Stomach (tissue), 8 donors: ENCODE measurements at regions not wholly inside any gene's neighbourhood (a gene's known extent, or its start where the extent isn't known, plus 50 kb on each side); places are given as distances from the start of the nearest gene placed in this dataset.

ENCODE experiments used
- DNase-seq, 2 donors: peaks; one replicate each; pipeline versions ENCODE4 v3.0.0 to v3.0.0-alpha.2; 2013 to 2019
- H3K27ac ChIP-seq, 5 donors: fragments of 200-600 bp in 4 of 5; sonication (generic) in 4 of 5; one replicate each; pipeline ENCODE4 v1.5.1; 2013 to 2019; ENCODE audit warnings: mild to moderate bottlenecking in 1 of 5, moderate library complexity in 1 of 5
- H3K27me3 ChIP-seq, 3 donors: fragments of 200-600 bp; sonication (generic); one replicate each; pipeline ENCODE4 v1.5.1; 2017 to 2019; ENCODE audit warnings: mixed run types in 1 of 3
- H3K36me3 ChIP-seq, 4 donors: fragments of 200-600 bp; sonication (generic); 1 replicate in 3 of 4; 2 replicates in 1 of 4; pipeline ENCODE4 v1.5.1; 2016 to 2019
- H3K4me1 ChIP-seq, 4 donors: fragments of 200-600 bp; sonication (generic); one replicate each; pipeline ENCODE4 v1.5.1; 2016 to 2019
- H3K4me3 ChIP-seq, 4 donors: fragments of 200-600 bp; sonication (generic) in 3 of 4; one replicate each; pipeline ENCODE4 v1.5.1; 2016 to 2019; ENCODE audit warnings: mild to moderate bottlenecking in 1 of 4
- H3K9me3 ChIP-seq, 4 donors: fragments of 200-600 bp; sonication (generic); one replicate each; pipeline ENCODE4 v1.5.1; 2016 to 2019
- EP300 ChIP-seq: sonication (generic); formaldehyde crosslinking; IDR thresholded peaks from one replicate; pipeline ENCODE4 v1.6.1; 2017; ENCODE audit warnings: antibody characterized with exemption
- POLR2A ChIP-seq, 4 donors: fragments of 450-650 bp; IDR thresholded peaks; one replicate each; pipeline ENCODE4 v1.6.1; 2016; ENCODE audit warnings: antibody characterized with exemption in 4 of 4, control low read depth in 2 of 4, mild to moderate bottlenecking in 1 of 4, moderate library complexity in 1 of 4
- POLR2AphosphoS5 ChIP-seq, 3 donors: sonication (generic); formaldehyde crosslinking; IDR thresholded peaks; one replicate each; pipeline ENCODE4 v1.6.1; 2016; ENCODE audit warnings: antibody characterized with exemption in 3 of 3
- WGBS, 5 donors: extraction: QIAGEN DNeasy Blood & Tissue Kit in 3 of 5; methylation state at CpG; one replicate each; pipeline versions ENCODE4 v1.1.5 to v1.1.7; 2013 to 2018; 5-methylcytosine and 5-hydroxymethylcytosine counted together
- intact Hi-C: fragments of 100-400 bp; cut with DNase I; formaldehyde crosslinking; loops from one replicate; pipeline ENCODE4 v1.15.1; 2023; ENCODE audit warnings: low total_unique reads
- TF ChIP-seq, protein P1 (sequence below), 7 experiments: fragments of 450-650 bp in 4 of 7; fragments of 200-600 bp in 3 of 7; sonication (generic) in 3 of 7; IDR thresholded peaks; one replicate each; pipeline ENCODE4 v1.5.1; 2016 to 2019; ENCODE audit warnings: antibody characterized with exemption in 7 of 7, control low read depth in 2 of 7, mild to moderate bottlenecking in 1 of 7
- donor health status: healthy with polysubstance abuse.
- donor health status: Bipolar disorder and iron deficiency.
- donor health status: healthy.

DNA sequence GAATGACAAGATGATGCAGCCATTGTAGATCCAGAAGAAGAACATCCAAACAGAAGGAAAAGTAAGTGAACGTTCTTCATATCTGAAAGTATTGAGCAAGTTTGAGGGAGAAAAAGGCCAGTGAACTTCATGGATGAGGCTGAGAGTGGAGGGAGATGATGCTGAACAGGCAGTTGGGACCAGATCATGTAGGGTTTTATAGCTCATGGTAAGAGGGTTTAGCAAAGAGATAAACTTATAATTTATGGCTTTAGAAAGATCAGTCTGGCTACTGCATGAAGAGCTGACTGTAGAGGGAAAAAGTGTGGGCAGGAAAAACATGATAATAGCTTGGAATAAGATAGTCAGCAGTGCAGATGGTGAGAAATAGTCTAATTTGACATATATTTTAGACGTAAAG, 192.6 kb upstream of the LPP start:
- Histone ChIP-seq H3K27ac (no peak overlapping the region), H3K9me3 (no peaks in the 10 kb centered on the region), H3K4me1 (peaks cover 0 to 15% (median 0%) of the 10 kb centered on the region in 4 donors), H3K36me3 (no peaks in the 10 kb centered on the region), H3K4me3 (no peak overlapping the region), H3K27me3 (no peaks in the 10 kb centered on the region)
- intact Hi-C loops, result no loop called here
- TF ChIP-seq POLR2A (IDR thresholded peaks at IDR 0.05), result no peak
- no peak for TF ChIP-seq EP300
- TF ChIP-seq POLR2AphosphoS5 (IDR thresholded peaks at IDR 0.05), result no peak
- TF ChIP-seq, protein P1, sequence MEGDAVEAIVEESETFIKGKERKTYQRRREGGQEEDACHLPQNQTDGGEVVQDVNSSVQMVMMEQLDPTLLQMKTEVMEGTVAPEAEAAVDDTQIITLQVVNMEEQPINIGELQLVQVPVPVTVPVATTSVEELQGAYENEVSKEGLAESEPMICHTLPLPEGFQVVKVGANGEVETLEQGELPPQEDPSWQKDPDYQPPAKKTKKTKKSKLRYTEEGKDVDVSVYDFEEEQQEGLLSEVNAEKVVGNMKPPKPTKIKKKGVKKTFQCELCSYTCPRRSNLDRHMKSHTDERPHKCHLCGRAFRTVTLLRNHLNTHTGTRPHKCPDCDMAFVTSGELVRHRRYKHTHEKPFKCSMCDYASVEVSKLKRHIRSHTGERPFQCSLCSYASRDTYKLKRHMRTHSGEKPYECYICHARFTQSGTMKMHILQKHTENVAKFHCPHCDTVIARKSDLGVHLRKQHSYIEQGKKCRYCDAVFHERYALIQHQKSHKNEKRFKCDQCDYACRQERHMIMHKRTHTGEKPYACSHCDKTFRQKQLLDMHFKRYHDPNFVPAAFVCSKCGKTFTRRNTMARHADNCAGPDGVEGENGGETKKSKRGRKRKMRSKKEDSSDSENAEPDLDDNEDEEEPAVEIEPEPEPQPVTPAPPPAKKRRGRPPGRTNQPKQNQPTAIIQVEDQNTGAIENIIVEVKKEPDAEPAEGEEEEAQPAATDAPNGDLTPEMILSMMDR (IDR thresholded peaks at IDR 0.05), result no peak
- DNase-seq, result no peak
- WGBS, 5 donors, result 88 to 99% (median 95%) methylated on average over 2 of the region's 2 CpGs

GRCh38 chr3:187963003-187963676, 190.8 kb upstream of the LPP start:
- no peak for DNase-seq
- Histone ChIP-seq H3K9me3 (no peaks in the 10 kb centered on the region), H3K4me3 (no peak overlapping the region), H3K36me3 (no peaks in the 10 kb centered on the region), H3K27ac (peak overlapping the region in 2 of 5 donors; percentile 42 to 60), H3K4me1 (peaks cover 0 to 13% (median 0%) of the 10 kb centered on the region in 4 donors), H3K27me3 (no peaks in the 10 kb centered on the region)
- intact Hi-C loops, result no loop called here
- WGBS, 5 donors, result 90 to 97% (median 93%) methylated on average over 5 of the region's 5 CpGs
- no peak for TF ChIP-seq EP300
- no peak for TF ChIP-seq POLR2AphosphoS5 (IDR thresholded peaks at IDR 0.05)
- no peak for TF ChIP-seq POLR2A (IDR thresholded peaks at IDR 0.05)
- TF ChIP-seq, protein P1 (IDR thresholded peaks at IDR 0.05), result no peak

DNA sequence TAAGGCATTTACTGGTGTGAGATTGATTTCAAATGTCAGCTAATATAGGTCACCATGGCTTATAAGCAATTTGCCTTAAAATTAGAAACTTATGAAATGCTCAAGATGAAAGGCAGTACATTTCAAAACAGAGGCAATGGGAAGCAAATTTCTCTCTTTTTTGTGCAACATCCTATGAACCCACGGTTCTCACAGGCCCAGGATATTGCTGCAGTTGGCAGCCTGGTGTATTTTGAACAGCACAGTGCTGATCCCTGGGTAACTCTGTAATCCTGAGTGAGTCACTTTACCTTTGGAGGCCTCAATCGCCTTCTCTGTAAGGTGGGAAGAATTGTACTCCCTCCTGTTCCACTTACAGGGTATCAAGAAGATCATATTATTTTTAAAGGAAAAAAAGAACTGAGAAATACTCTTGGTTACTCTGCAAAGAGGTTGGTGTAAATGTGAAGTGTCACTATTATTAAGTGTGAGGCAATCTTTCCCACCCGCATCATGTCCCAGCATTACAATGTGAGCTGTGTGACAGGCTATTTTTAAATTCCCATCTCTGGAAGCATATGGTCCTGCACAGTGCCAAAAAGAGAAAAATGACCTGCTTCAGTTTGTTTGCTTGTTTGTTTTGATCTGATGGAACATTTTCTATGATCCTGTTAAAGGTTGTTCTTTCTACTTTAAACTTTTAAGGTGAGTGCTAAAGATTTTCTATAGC, 190.1 kb upstream of the LPP start:
- H3K36me3 ChIP-seq, result no peaks in the 10 kb centered on the region
- intact Hi-C loops, result no loop called here
- H3K4me1 ChIP-seq, result peaks cover 0 to 12% (median 0%) of the 10 kb centered on the region in 4 donors
- no peaks in the 10 kb centered on the region for H3K9me3 ChIP-seq
- no peaks in the 10 kb centered on the region for H3K27me3 ChIP-seq
- peak overlapping the region in 2 of 5 donors; percentile 42 to 60 for H3K27ac ChIP-seq
- 76 to 84% (median 81%) methylated on average over 3 of the region's 3 CpGs for WGBS, 5 donors
- TF ChIP-seq POLR2A (IDR thresholded peaks at IDR 0.05) (no peak), EP300 (no peak), POLR2AphosphoS5 (IDR thresholded peaks at IDR 0.05) (no peak)
- TF ChIP-seq, protein P1 (IDR thresholded peaks at IDR 0.05), result no peak
- H3K4me3 ChIP-seq, result no peak overlapping the region
- no peak for DNase-seq

DNA sequence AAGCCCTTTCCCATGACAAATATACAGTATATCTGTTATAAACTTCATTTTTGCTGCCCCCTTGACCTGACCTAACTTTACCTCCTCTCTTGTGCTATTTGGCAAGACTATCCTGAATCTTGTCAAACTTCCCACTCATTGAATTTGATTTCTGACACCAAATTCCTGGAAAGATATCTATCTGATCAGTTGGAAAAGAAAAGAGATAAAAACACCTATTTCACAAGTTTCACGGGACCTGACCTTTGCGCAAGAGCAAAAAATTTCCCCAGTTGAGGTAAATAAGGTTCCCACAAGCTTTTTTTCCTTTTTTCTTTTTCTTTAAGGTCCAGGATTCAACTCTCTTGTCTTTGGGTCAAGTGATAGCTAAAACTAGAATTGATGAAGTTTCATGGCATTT, 189.2 kb upstream of the LPP start:
- H3K4me3 ChIP-seq, result no peak overlapping the region
- no peak for TF ChIP-seq EP300
- no peak for TF ChIP-seq POLR2AphosphoS5 (IDR thresholded peaks at IDR 0.05)
- no peak for TF ChIP-seq POLR2A (IDR thresholded peaks at IDR 0.05)
- TF ChIP-seq, protein P1 (IDR thresholded peaks at IDR 0.05), result no peak
- peaks cover 0 to 10% (median 0%) of the 10 kb centered on the region in 4 donors for H3K4me1 ChIP-seq
- H3K27me3 ChIP-seq, result no peaks in the 10 kb centered on the region
- WGBS, 5 donors, result 92 to 95% (median 94%) methylated on average over 2 of the region's 2 CpGs
- intact Hi-C loops, result no loop called here
- no peak for DNase-seq
- H3K27ac ChIP-seq, result no peak overlapping the region
- H3K9me3 ChIP-seq, result no peaks in the 10 kb centered on the region
- no peaks in the 10 kb centered on the region for H3K36me3 ChIP-seq
